T47D (cell line): ENCODE measurements at regions not wholly inside any gene's neighbourhood (a gene's known extent, or its start where the extent isn't known, plus 50 kb on each side); places are given as distances from the start of the nearest gene placed in this dataset.
"Not testable (repeated sequence)": the region's sequence is repeated elsewhere in the genome, so short reads cannot be mapped to it uniquely, and the experiment has no call there.

Experiments
- DNase-seq, 2 experiments: peaks; one replicate each; pipeline versions ENCODE4 v3.0.0 to v3.0.0-alpha.2; 2011 to 2012; ENCODE audit warnings: low read depth in 1 of 2, low spot score in 1 of 2
- JUND ChIP-seq: IDR thresholded peaks from 2 replicates; pipeline ENCODE4 v1.6.1; 2012; ENCODE audit warnings: low read depth
- in situ Hi-C: cut with HindIII; loops from 2 replicates; pipeline ENCODE4 v1.10.0; 2016; ENCODE audit warnings: low sequenced_read_pairs, low pct_unique_long_range_greater_than_20kb

- no peak for DNase-seq
- TF ChIP-seq JUND = no peak
- in situ Hi-C loops = no loop called here
These were observed 142.8 kb downstream of the NECTIN1 start for GRCh38 chr11:119586181-119586580.

GRCh38 chr11:119585043-119585781 lies 143.8 kb downstream of the NECTIN1 start:
- TF ChIP-seq JUND = no peak
- peak; percentile 55 to 62 for DNase-seq
- in situ Hi-C loops = no loop called here

GRCh38 chr11:119584193-119585042 lies 144.6 kb downstream of the NECTIN1 start:
- DNase-seq = peak; percentile 52 to 62
- no peak for TF ChIP-seq JUND
- in situ Hi-C loops = no loop called here

GRCh38 chr11:119583585-119583984 lies 145.4 kb downstream of the NECTIN1 start:
- no peak for TF ChIP-seq JUND
- no peak for DNase-seq
- in situ Hi-C loops = no loop called here

- in situ Hi-C loops, DNase-seq: not testable (repeated sequence)
These were observed 147.6 kb downstream of the NECTIN1 start for GRCh38 chr11:119581396-119581795.

GRCh38 chr11:119580751-119581150 lies 148.2 kb downstream of the NECTIN1 start:
- in situ Hi-C loops = no loop called here
- no peak for DNase-seq
- no peak for TF ChIP-seq JUND

- TF ChIP-seq JUND = no peak
- in situ Hi-C loops = no loop called here
These were observed 148.9 kb downstream of the NECTIN1 start for GRCh38 chr11:119580081-119580480.

GRCh38 chr11:119578521-119579191 lies 150.3 kb downstream of the NECTIN1 start:
- no peak for DNase-seq
- no peak for TF ChIP-seq JUND
- in situ Hi-C loops = no loop called here

More at GRCh38 chr11:119580081-119580480, 148.9 kb downstream of the NECTIN1 start:
- DNase-seq = no peak

GRCh38 chr11:119573858-119574257 lies 150.9 kb upstream of the THY1 start:
- in situ Hi-C loops = no loop called here
- TF ChIP-seq JUND = no peak

GRCh38 chr11:119572481-119573424 lies 149.8 kb upstream of the THY1 start:
- DNase-seq = no peak
- in situ Hi-C loops = no loop called here
- no peak for TF ChIP-seq JUND

More at GRCh38 chr11:119573858-119574257, 150.9 kb upstream of the THY1 start:
- DNase-seq = no peak

DNA sequence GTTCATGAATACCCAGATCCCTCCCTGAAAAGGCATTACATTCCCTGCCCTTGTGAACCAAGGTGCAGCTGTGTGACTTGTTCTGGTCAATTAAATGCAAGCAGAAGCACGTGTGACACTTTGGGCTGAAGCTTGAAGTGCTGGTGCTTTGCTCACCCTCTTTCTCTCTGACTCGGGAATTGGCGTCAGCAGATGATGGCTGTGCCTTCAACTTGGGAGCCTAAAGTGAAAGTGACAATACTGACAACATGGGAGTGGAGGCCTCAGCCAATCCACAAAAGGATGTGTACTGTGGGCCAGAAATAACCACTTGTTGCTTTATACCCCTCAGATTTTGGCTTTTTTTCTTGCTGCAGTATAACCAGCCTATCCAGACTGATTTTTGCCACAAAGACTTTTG lies 148.3 kb upstream of the THY1 start:
- TF ChIP-seq JUND = no peak
- in situ Hi-C loops = no loop called here
- no peak for DNase-seq
